Body of pancreas (tissue), 4 donors: ENCODE measurements at regions not wholly inside any gene's neighbourhood (a gene's known extent, or its start where the extent isn't known, plus 50 kb on each side); places are given as distances from the start of the nearest gene placed in this dataset.

Experiments
- ATAC-seq: fragments of 150-250 bp; one replicate; pipeline ENCODE4 v1.9.1; 2016
- DNase-seq, 4 donors: peaks; one replicate each; pipeline ENCODE4 v3.0.0-alpha.2; 2019
- H3K27ac ChIP-seq, 4 donors: fragments of 200-600 bp; sonication (generic); 1 replicate in 3 of 4; 2 replicates in 1 of 4; pipeline versions ENCODE4 v1.5.1 to v1.6.1; 2016 to 2019; ENCODE audit warnings: mild to moderate bottlenecking in 1 of 4, mixed read lengths in 1 of 4, moderate library complexity in 1 of 4
- H3K27me3 ChIP-seq, 2 donors: fragments of 200-600 bp; sonication (generic); one replicate each; pipeline ENCODE4 v1.6.0; 2016; ENCODE audit warnings: mild to moderate bottlenecking in 1 of 2
- H3K36me3 ChIP-seq, 2 donors: fragments of 200-600 bp; sonication (generic); replicated peaks in 1 of 2; 2 replicates each; pipeline ENCODE4 v1.5.1; 2016; ENCODE audit warnings: low read depth in 2 of 2; ENCODE audit not compliant: insufficient read depth in 1 of 2
- H3K4me1 ChIP-seq: fragments of 200-600 bp; sonication (generic); one replicate; pipeline ENCODE4 v1.6.0; 2016
- H3K4me3 ChIP-seq, 2 donors: fragments of 200-600 bp; sonication (generic); 1 replicate in 1 of 2; 2 replicates in 1 of 2; pipeline ENCODE4 v1.5.1; 2016 to 2019
- H3K9me3 ChIP-seq, 3 donors: fragments of 200-600 bp; sonication (generic); 1 replicate in 2 of 3; 2 replicates in 1 of 3; pipeline ENCODE4 v1.5.1; 2016
- POLR2A ChIP-seq, 3 donors: fragments of 450-650 bp; IDR thresholded peaks; one replicate each; pipeline ENCODE4 v1.6.1; 2016; ENCODE audit warnings: antibody characterized with exemption in 3 of 3, mild to moderate bottlenecking in 2 of 3
- WGBS, 2 donors: methylation state at CpG; one replicate each; pipeline ENCODE4 v1.1.5; 2017; 5-methylcytosine and 5-hydroxymethylcytosine counted together
- intact Hi-C: fragments of 100-400 bp; cut with DNase I; formaldehyde crosslinking; loops from one replicate; pipeline ENCODE4 v1.15.1; 2023
- TF ChIP-seq, protein P1 (sequence below), 7 experiments: fragments of 450-650 bp in 4 of 7; fragments of 200-600 bp in 3 of 7; sonication (generic) in 3 of 7; IDR thresholded peaks; one replicate each; pipeline ENCODE4 v1.5.1; 2016 to 2019; ENCODE audit warnings: antibody characterized with exemption in 7 of 7

DNA sequence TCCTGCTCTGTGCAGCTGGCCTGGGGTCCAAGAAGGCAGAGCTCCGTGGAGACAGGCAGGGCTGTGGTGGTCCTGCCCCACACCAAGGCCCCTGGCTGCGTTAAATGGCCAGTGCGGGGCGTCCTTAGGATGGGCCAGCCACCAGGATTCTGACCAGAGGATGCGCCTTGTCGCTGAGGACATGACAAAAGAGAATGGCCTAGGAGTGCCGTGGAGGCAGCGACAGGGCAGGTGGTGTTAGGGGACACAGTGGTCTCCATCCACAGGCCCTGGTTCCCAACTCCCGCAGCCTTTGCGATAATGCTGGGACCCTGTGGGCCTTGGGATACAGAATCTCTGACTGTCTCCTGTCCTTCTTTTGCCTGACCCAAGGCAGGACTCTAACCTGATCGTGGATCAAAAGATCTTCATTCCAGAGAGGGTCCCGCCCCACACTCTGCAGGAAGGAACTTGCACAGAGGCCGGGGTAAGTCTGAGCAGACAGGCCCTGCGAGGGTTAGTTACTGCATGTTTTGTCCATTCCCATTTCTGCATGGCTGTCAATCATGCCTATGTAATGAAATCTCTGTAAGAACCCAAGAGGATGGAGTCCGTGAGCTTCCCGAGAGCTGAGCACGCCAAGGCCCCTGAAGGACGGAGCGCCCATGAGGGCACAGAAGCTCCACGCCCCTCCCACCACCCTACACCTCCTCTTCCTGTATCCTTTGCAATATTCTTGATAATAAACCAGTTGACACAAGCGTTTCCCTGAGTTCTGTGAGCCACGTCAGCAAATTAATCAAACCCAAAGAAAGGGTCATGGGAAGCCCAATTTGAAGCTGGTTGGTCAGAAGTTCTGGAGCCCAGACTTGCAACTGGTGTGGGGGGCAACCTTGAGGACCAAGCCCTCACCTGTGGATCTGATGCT lies 251.5 kb upstream of the SALL3 start:
- DNase-seq = no peak
- H3K4me1 ChIP-seq = peaks cover 12% of the 10 kb centered on the region
- no peaks in the 10 kb centered on the region for H3K36me3 ChIP-seq
- H3K9me3 ChIP-seq = no peaks in the 10 kb centered on the region
- no peak overlapping the region for H3K27ac ChIP-seq
- H3K4me3 ChIP-seq = no peak overlapping the region
- no peaks in the 10 kb centered on the region for H3K27me3 ChIP-seq
- intact Hi-C loops = no loop called here
- WGBS, 2 donors = 65 to 74% methylated on average over 14 to 22 of the region's 22 CpGs
- TF ChIP-seq POLR2A (IDR thresholded peaks at IDR 0.05) = no peak
- TF ChIP-seq, protein P1, sequence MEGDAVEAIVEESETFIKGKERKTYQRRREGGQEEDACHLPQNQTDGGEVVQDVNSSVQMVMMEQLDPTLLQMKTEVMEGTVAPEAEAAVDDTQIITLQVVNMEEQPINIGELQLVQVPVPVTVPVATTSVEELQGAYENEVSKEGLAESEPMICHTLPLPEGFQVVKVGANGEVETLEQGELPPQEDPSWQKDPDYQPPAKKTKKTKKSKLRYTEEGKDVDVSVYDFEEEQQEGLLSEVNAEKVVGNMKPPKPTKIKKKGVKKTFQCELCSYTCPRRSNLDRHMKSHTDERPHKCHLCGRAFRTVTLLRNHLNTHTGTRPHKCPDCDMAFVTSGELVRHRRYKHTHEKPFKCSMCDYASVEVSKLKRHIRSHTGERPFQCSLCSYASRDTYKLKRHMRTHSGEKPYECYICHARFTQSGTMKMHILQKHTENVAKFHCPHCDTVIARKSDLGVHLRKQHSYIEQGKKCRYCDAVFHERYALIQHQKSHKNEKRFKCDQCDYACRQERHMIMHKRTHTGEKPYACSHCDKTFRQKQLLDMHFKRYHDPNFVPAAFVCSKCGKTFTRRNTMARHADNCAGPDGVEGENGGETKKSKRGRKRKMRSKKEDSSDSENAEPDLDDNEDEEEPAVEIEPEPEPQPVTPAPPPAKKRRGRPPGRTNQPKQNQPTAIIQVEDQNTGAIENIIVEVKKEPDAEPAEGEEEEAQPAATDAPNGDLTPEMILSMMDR (IDR thresholded peaks at IDR 0.05) = no peak
- ATAC-seq = no peak

DNA sequence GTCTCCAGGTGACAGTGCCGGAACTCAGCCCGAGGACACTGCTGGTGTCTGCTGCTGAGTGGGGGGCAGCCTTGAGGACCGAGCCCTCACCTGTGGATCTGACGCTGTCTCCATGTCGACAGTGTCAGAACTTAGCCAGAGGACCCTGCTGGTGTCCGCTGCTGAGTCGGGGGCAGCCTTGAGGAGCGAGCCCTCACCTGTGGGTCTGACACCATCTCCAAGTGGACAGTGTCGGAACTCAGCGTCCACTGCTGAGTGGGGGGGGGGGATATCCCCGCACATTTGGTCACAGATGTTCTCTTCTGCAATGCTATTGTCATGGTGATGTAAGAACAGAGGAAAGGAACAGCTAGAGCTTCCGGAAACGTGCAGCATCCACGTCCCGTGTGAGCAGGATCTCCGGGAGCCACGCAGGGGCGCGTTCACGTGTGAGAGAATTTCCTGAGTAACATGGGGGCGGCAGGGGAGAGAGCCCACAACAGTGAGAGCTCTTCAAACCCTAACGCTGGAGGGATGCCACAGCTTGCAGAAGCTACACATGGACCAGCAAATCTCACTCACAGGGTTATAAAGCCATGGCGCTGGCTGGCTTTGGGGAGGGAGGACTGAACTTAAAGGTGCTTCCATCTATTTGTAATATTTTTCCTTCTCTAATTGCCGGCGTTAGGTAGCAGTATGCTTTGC lies 250.7 kb upstream of the SALL3 start:
- Histone ChIP-seq H3K27ac (no peak overlapping the region), H3K4me3 (no peak overlapping the region), H3K9me3 (no peaks in the 10 kb centered on the region), H3K4me1 (peaks cover 12% of the 10 kb centered on the region), H3K36me3 (no peaks in the 10 kb centered on the region), H3K27me3 (no peaks in the 10 kb centered on the region)
- intact Hi-C loops = no loop called here
- ATAC-seq (no peak), DNase-seq (no peak)
- TF ChIP-seq, protein P1 (IDR thresholded peaks at IDR 0.05) = no peak
- TF ChIP-seq POLR2A (IDR thresholded peaks at IDR 0.05) = no peak
- WGBS, 2 donors = 71 to 73% methylated on average over 23 to 25 of the region's 25 CpGs

DNA sequence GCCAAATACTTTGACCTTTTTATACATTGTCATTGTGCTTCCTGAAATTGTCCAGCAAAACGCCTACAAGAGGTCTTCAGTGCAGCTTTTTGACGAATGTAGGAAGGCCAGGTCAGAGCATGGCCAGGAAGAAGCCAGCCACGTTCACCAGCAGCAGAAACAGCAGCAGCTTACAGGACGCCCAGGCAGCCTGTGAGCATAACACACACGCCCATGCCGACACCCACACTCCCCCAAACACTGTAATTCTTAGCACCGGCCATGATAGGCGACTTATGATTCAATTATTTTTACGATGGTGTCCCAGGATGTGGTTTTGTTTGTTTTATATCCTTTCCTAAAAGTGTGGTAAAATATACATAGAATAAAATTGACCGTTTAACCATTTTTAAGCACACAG lies 249.1 kb upstream of the SALL3 start:
- Histone ChIP-seq H3K27me3 (no peaks in the 10 kb centered on the region), H3K27ac (no peak overlapping the region), H3K9me3 (no peaks in the 10 kb centered on the region), H3K4me3 (no peak overlapping the region), H3K36me3 (no peaks in the 10 kb centered on the region), H3K4me1 (peaks cover 12% of the 10 kb centered on the region)
- ATAC-seq (no peak), DNase-seq (no peak)
- TF ChIP-seq POLR2A (IDR thresholded peaks at IDR 0.05) = no peak
- TF ChIP-seq, protein P1 (IDR thresholded peaks at IDR 0.05) = no peak
- intact Hi-C loops = no loop called here
- 36 to 51% methylated on average over 10 of the region's 10 CpGs for WGBS, 2 donors

DNA sequence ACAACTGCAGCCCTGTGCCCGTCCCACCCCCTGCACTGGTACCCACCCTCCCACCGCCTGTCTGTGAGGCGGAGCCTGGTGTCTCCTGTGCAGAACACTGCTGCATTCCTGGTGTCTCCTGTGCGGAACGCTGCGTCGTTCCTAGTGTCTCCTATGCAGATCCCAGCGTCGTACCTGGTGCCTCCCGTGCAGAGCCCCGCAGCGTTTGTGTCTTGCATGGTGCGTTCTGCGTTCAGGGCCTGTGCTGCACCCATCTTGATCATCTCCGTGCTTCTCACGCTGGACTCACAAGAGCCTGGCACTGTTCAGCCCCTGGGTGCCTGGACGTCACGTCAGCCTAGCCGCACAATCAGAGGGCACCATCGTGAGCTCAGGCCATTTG lies 248.6 kb upstream of the SALL3 start:
- H3K27ac ChIP-seq = no peak overlapping the region
- H3K27me3 ChIP-seq = no peaks in the 10 kb centered on the region
- no peak overlapping the region for H3K4me3 ChIP-seq
- TF ChIP-seq, protein P1 (IDR thresholded peaks at IDR 0.05) = no peak
- TF ChIP-seq POLR2A (IDR thresholded peaks at IDR 0.05) = no peak
- ATAC-seq (no peak), DNase-seq (no peak)
- H3K36me3 ChIP-seq = no peaks in the 10 kb centered on the region
- H3K9me3 ChIP-seq = no peaks in the 10 kb centered on the region
- WGBS, 2 donors = 55 to 59% methylated on average over 16 to 20 of the region's 20 CpGs
- peaks cover 12% of the 10 kb centered on the region for H3K4me1 ChIP-seq
- intact Hi-C loops = no loop called here
